Right cardiac atrium (tissue), 5 donors: ENCODE measurements at regions not wholly inside any gene's neighbourhood (a gene's known extent, or its start where the extent isn't known, plus 50 kb on each side); places are given as distances from the start of the nearest gene placed in this dataset.
A peak's percentile ranks its signal among the peaks of the same experiment; 100 is the strongest.

Experiments used
- ATAC-seq, 2 donors: fragments of 200-7000 bp; cut with Tn5 transposase; one replicate each; pipeline versions ENCODE4 v1.8.0 to v1.9.1; 2020; ENCODE audit warnings: moderate library complexity in 2 of 2, mild to moderate bottlenecking in 1 of 2
- DNase-seq, 3 donors: peaks; one replicate each; pipeline ENCODE4 v3.0.0-alpha.2; 2020
- H3K27ac ChIP-seq: one replicate; pipeline ENCODE4 v1.5.1; 2013; ENCODE audit warnings: mild to moderate bottlenecking, low read length, control low read depth, moderate library complexity
- H3K27me3 ChIP-seq: one replicate; pipeline ENCODE4 v1.6.1; 2013; ENCODE audit not compliant: control insufficient read depth, insufficient read depth
- H3K4me1 ChIP-seq: one replicate; pipeline ENCODE4 v1.6.1; 2013; ENCODE audit warnings: low read length; ENCODE audit not compliant: control insufficient read depth, insufficient read depth
- H3K4me3 ChIP-seq: one replicate; pipeline ENCODE4 v1.5.1; 2013; ENCODE audit warnings: low read length, control low read depth
- H3K9me3 ChIP-seq: one replicate; pipeline ENCODE4 v1.6.1; 2013; ENCODE audit warnings: low read length; ENCODE audit not compliant: control insufficient read depth
- WGBS: extraction: QIAGEN DNeasy Blood & Tissue Kit; methylation state at CpG from one replicate; pipeline ENCODE4 v1.1.7; 2013; 5-methylcytosine and 5-hydroxymethylcytosine counted together
- intact Hi-C, 4 donors: fragments of 100-400 bp; cut with DNase I; formaldehyde crosslinking; loops; one replicate each; pipeline versions ENCODE4 v1.11.0 to v1.14.0; 2022 to 2023
- donor health status: healthy with polysubstance abuse.
- donor health status: DM: no; HTN: yes; CAD: no.
- donor health status: DM: no; HTN: no; CAD: no.
- donor health status: DM: no; HTN: yes; CAD: no; lungs with severe emphysema.
- donor health status: DM: yes; HTN: yes; CAD: no.

DNA sequence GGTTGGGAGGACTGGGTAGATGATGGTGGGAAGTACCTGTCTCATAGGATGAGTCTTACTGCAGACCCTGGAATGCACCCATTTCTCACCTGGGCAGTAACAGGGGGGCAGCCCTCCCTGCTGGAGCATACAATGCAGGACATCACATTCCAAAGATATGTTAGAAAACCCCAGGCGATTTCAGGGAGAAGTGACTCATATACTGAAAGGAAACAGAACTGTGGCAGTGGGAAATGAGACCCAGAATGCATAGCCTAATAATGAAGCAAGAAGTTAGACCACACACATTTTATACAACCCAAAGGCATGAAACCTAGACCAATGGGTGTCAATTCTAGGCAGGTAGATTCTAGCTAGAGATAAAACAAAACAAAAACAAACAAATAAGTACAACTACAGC is 402.7 kb downstream of the IRS2 start:
- no peak overlapping the region for H3K27ac ChIP-seq
- intact Hi-C loops, result no loop called here
- H3K4me1 ChIP-seq, result no peaks in the 10 kb centered on the region
- WGBS, result 69% methylated on average over 1 of the region's 1 CpG
- H3K27me3 ChIP-seq, result no peaks in the 10 kb centered on the region
- no peak for DNase-seq
- no peaks in the 10 kb centered on the region for H3K9me3 ChIP-seq
- ATAC-seq, result no peak
- H3K4me3 ChIP-seq, result no peak overlapping the region

DNA sequence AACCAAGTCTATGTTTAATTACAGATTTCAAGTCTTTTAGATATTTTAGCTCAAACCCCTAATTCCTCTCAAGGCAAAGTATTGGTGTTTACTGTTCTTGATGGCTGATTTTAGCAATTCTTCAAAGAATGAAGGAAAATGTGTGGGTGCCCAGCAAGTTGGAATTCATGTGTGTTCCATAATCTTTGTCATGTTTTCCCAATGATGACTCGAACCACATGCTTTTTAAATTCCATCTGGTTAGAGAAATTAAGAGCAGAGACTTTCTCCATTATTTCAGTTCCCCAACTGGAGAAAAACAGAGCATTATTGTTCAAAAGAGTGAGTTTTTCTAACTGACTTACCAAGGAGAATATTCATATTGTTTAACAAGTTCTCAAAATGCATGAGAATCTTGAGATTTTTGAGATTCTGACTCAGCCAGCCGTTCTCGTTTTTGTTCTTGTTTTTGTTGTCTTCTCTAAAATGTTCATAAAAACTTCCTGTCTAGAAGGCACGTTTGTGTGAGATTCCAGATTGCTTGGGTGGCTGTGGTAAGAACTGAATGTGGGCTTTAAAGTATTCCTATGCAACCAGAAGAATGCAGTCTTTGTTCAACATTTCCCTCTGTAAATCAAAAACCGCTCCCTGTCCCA is 404.7 kb downstream of the IRS2 start:
- intact Hi-C loops, result no loop called here
- no peak overlapping the region for H3K4me3 ChIP-seq
- H3K4me1 ChIP-seq, result no peaks in the 10 kb centered on the region
- no peaks in the 10 kb centered on the region for H3K27me3 ChIP-seq
- no peaks in the 10 kb centered on the region for H3K9me3 ChIP-seq
- DNase-seq (no peak), ATAC-seq (no peak)
- no peak overlapping the region for H3K27ac ChIP-seq
- 53% methylated on average over 5 of the region's 5 CpGs for WGBS

- WGBS, result 88% methylated on average over 7 of the region's 7 CpGs
- Histone ChIP-seq H3K9me3 (no peaks in the 10 kb centered on the region), H3K4me3 (no peak overlapping the region), H3K27ac (no peak overlapping the region), H3K4me1 (no peaks in the 10 kb centered on the region), H3K27me3 (no peaks in the 10 kb centered on the region)
- intact Hi-C loops, result no loop called here
- no peak for ATAC-seq
- DNase-seq, result no peak
Measured at GRCh38 chr13:109380457-109380856, 405.9 kb downstream of the IRS2 start.

- ATAC-seq (no peak), DNase-seq (no peak)
- intact Hi-C loops, result no loop called here
- H3K27me3 ChIP-seq, result no peaks in the 10 kb centered on the region
- H3K4me3 ChIP-seq, result no peak overlapping the region
- no peak overlapping the region for H3K27ac ChIP-seq
- H3K4me1 ChIP-seq, result no peaks in the 10 kb centered on the region
- no peaks in the 10 kb centered on the region for H3K9me3 ChIP-seq
- WGBS, result 74% methylated on average over 3 of the region's 3 CpGs
Measured at GRCh38 chr13:109379930-109380329, 406.5 kb downstream of the IRS2 start.

- no peaks in the 10 kb centered on the region for H3K27me3 ChIP-seq
- no peaks in the 10 kb centered on the region for H3K9me3 ChIP-seq
- H3K4me3 ChIP-seq, result no peak overlapping the region
- H3K27ac ChIP-seq, result no peak overlapping the region
- intact Hi-C loops, result no loop called here
- ATAC-seq (no peak), DNase-seq (no peak)
- no peaks in the 10 kb centered on the region for H3K4me1 ChIP-seq
- 75% methylated on average over 9 of the region's 9 CpGs for WGBS
Measured at GRCh38 chr13:109376936-109377335, 409.4 kb downstream of the IRS2 start.

- Histone ChIP-seq H3K4me1 (no peaks in the 10 kb centered on the region), H3K27me3 (no peaks in the 10 kb centered on the region), H3K9me3 (no peaks in the 10 kb centered on the region), H3K4me3 (no peak overlapping the region), H3K27ac (no peak overlapping the region)
- no peak for ATAC-seq
- intact Hi-C loops, result no loop called here
- no peak for DNase-seq
- WGBS, result 77% methylated on average over 11 of the region's 11 CpGs
Measured at GRCh38 chr13:109374609-109375200, 411.7 kb downstream of the IRS2 start.

DNA sequence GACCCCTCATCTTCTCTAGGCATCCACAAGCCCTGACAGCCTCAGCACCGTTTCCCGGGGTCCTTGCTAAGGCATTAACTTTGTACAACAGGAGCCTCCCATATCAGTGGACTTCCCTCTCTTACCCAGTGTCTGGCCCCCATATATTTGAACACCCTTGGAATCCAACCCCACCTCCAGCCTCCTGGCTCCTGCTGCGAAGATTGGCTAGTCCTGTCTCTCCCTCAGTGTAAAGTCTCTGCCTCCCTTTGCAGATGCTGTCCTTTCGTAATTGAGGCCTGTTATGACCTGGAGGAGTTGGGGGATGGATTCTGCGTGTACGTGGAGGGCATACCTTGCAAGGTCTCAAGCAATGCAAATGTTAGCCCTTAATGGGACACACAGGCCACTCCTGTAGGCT is 413.7 kb downstream of the IRS2 start:
- Histone ChIP-seq H3K4me1 (no peaks in the 10 kb centered on the region), H3K27me3 (no peaks in the 10 kb centered on the region), H3K27ac (no peak overlapping the region), H3K9me3 (no peaks in the 10 kb centered on the region), H3K4me3 (no peak overlapping the region)
- WGBS, result 94% methylated on average over 6 of the region's 6 CpGs
- ATAC-seq (no peak), DNase-seq (no peak)
- intact Hi-C loops, result no loop called here

- DNase-seq, result no peak
- WGBS, result 72% methylated on average over 8 of the region's 8 CpGs
- ATAC-seq, result no peak
Measured at GRCh38 chr13:109371066-109371465, 415.3 kb downstream of the IRS2 start.

GRCh38 chr13:109370496-109370895 is 415.9 kb downstream of the IRS2 start:
- 90% methylated on average over 10 of the region's 10 CpGs for WGBS
- intact Hi-C loops, result no loop called here

More at GRCh38 chr13:109371066-109371465, 415.3 kb downstream of the IRS2 start:
- Histone ChIP-seq H3K27ac (no peak overlapping the region), H3K9me3 (no peaks in the 10 kb centered on the region), H3K27me3 (no peaks in the 10 kb centered on the region), H3K4me3 (no peak overlapping the region), H3K4me1 (no peaks in the 10 kb centered on the region)
- intact Hi-C loops, result no loop called here

DNA sequence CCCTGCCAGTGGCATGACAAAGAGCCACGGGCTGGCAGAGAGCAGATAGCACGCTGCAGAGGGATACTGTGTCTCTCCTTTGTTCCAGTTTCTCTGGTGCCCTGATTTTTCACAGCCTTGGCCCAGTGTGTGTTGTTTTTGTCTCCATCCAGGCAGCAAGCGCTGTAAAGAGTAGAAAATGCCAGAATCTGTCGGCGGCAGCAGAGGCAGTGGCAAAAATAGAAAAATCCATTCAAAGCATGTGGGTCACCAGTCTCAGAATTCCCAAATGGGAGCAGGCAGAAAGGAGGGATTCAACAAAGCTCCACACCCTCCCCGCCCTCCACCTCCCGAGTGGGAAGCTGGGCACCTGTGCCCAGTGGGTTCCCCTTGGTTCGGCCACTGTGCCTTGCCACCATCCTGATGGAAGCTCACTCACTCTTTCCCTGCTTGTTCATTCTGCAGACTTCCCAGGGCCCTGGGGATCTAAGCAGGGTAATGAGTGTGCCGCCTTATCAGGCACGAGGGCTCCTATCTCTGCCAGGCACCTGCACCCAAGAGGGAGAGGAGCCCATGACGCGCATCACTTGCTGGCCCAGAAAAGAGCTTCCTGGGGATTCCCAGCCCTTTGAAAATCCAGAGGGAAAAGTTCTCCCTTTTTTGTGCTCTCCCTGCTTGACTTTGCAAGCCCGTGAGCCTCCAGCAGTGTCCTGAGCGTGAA is 416.9 kb downstream of the IRS2 start:
- intact Hi-C loops, result no loop called here
- no peak for DNase-seq
- WGBS, result 50% methylated on average over 14 of the region's 14 CpGs
- Histone ChIP-seq H3K4me1 (no peaks in the 10 kb centered on the region), H3K4me3 (no peak overlapping the region), H3K27me3 (no peaks in the 10 kb centered on the region), H3K9me3 (no peaks in the 10 kb centered on the region), H3K27ac (no peak overlapping the region)
- ATAC-seq, result peak in 1 of 2 donors; percentile 37

More at GRCh38 chr13:109370496-109370895, 415.9 kb downstream of the IRS2 start:
- no peaks in the 10 kb centered on the region for H3K27me3 ChIP-seq
- DNase-seq, result no peak
- H3K4me1 ChIP-seq, result no peaks in the 10 kb centered on the region
- H3K9me3 ChIP-seq, result no peaks in the 10 kb centered on the region
- no peak overlapping the region for H3K27ac ChIP-seq
- ATAC-seq, result no peak
- H3K4me3 ChIP-seq, result no peak overlapping the region

DNA sequence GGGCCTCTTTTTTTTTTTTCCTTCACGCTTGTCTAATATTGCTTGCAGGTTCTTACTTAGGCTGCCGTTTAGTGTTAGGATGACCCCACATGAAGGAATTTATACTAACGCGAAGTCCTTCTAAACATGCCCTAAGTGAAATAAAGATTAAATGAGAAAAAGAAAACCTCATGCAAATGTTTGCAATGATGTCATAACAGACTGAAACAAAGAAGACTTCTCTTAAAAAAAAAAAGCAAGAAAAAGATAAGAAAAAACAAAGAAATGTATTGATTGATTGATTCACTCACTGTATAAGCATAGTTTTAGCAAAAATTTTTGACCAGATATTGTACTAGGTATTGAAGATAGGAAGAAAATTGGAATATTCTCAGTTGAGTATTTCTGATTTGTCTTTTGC is 418.2 kb downstream of the IRS2 start:
- Histone ChIP-seq H3K27ac (no peak overlapping the region), H3K4me1 (no peaks in the 10 kb centered on the region), H3K27me3 (no peaks in the 10 kb centered on the region), H3K9me3 (no peaks in the 10 kb centered on the region), H3K4me3 (no peak overlapping the region)
- DNase-seq (no peak), ATAC-seq (no peak)
- intact Hi-C loops, result no loop called here
- 86% methylated on average over 4 of the region's 4 CpGs for WGBS
